ENCODE measurements at regions not wholly inside any gene's neighbourhood (a gene's known extent, or its start where the extent isn't known, plus 50 kb on each side); places are given as distances from the start of the nearest gene placed in this dataset.

- TF ChIP-seq CTCF (IDR thresholded peaks at IDR 0.05) (no peak), POLR2A (IDR thresholded peaks at IDR 0.05) (no peak)
These were observed 271.7 kb downstream of the UACA start for GRCh38 chr15:70491641-70492040.
